Endothelial cell (in vitro differentiated cells): ENCODE measurements at regions not wholly inside any gene's neighbourhood (a gene's known extent, or its start where the extent isn't known, plus 50 kb on each side); places are given as distances from the start of the nearest gene placed in this dataset.

Experiments
- DNase-seq: peaks from one replicate; pipeline ENCODE4 v3.0.0; 2021; ENCODE audit warnings: low spot score
- H3K27ac Mint-ChIP-seq: one replicate; pipeline ENCODE4 v1.8.0; 2021; ENCODE audit warnings: mixed read lengths, inconsistent platforms; ENCODE audit not compliant: unreplicated experiment
- H3K27me3 Mint-ChIP-seq: one replicate; pipeline ENCODE4 v1.8.0; 2021; ENCODE audit warnings: mild to moderate bottlenecking, moderate library complexity, mixed read lengths, inconsistent platforms; ENCODE audit not compliant: unreplicated experiment
- H3K36me3 Mint-ChIP-seq: one replicate; pipeline ENCODE4 v1.8.0; 2021; ENCODE audit warnings: mild to moderate bottlenecking, low read depth, mixed read lengths, inconsistent platforms; ENCODE audit not compliant: unreplicated experiment
- H3K4me1 Mint-ChIP-seq: one replicate; pipeline ENCODE4 v1.8.0; 2021; ENCODE audit warnings: mild to moderate bottlenecking, mixed read lengths, inconsistent platforms; ENCODE audit not compliant: unreplicated experiment
- H3K4me3 Mint-ChIP-seq: one replicate; pipeline ENCODE4 v1.8.0; 2021; ENCODE audit warnings: mild to moderate bottlenecking, mixed read lengths, inconsistent platforms; ENCODE audit not compliant: unreplicated experiment
- H3K9me3 Mint-ChIP-seq: one replicate; pipeline ENCODE4 v1.8.0; 2021; ENCODE audit warnings: mixed read lengths, inconsistent platforms; ENCODE audit not compliant: unreplicated experiment
- TF ChIP-seq, protein P1 (sequence below): fragments of 200-600 bp; sonication (generic); IDR thresholded peaks from one replicate; pipeline ENCODE4 v1.5.0; 2021; ENCODE audit warnings: antibody characterized with exemption; ENCODE audit not compliant: unreplicated experiment

DNA sequence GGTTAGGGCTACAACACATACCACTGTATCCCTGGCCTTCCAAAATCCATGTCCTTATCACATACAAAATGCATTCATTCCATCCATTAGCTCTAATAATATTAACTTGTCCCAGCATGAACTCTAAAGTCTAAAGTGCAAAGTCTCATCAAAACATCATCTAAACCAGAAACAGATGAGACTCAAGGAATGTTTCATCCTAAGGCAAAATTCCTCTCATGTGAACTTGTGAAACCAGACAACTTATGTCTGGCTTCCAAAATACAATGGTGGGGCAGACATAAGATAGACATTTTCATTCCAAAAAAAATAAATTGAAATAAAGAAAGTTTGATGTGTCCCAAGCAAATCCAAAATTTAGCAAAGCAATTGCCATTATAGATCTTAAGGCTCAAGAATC is 257.4 kb downstream of the HTR1B start:
- Mint-ChIP-seq H3K27ac (no peak overlapping the region), H3K4me1 (no peaks in the 10 kb centered on the region), H3K27me3 (peaks cover 1% of the 10 kb centered on the region), H3K9me3 (no peaks in the 10 kb centered on the region), H3K36me3 (no peaks in the 10 kb centered on the region), H3K4me3 (no peak overlapping the region)
- no peak for DNase-seq
- TF ChIP-seq, protein P1, sequence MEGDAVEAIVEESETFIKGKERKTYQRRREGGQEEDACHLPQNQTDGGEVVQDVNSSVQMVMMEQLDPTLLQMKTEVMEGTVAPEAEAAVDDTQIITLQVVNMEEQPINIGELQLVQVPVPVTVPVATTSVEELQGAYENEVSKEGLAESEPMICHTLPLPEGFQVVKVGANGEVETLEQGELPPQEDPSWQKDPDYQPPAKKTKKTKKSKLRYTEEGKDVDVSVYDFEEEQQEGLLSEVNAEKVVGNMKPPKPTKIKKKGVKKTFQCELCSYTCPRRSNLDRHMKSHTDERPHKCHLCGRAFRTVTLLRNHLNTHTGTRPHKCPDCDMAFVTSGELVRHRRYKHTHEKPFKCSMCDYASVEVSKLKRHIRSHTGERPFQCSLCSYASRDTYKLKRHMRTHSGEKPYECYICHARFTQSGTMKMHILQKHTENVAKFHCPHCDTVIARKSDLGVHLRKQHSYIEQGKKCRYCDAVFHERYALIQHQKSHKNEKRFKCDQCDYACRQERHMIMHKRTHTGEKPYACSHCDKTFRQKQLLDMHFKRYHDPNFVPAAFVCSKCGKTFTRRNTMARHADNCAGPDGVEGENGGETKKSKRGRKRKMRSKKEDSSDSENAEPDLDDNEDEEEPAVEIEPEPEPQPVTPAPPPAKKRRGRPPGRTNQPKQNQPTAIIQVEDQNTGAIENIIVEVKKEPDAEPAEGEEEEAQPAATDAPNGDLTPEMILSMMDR: no peak

DNA sequence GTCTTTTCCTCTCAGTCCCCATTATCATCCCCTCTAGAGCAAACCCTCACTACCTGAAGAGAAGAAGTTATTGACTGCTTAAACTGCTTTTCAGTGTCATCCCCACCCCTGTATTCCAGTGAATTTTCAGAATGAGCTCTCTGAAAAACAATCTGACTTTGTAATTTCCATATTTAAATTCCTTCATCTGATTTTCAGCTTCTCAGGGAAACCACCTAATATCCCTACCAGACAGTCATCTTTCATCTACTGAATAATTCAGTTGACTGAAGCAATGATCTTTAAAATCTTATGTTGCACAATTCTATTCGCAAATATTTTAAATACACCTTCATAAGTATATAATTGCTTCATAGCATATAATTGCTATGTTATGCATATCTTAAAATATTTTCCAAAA is 258.7 kb downstream of the HTR1B start:
- Mint-ChIP-seq H3K9me3 (no peaks in the 10 kb centered on the region), H3K27ac (no peak overlapping the region), H3K4me3 (no peak overlapping the region), H3K27me3 (peaks cover 1% of the 10 kb centered on the region), H3K4me1 (no peaks in the 10 kb centered on the region), H3K36me3 (no peaks in the 10 kb centered on the region)
- TF ChIP-seq, protein P1: no peak
- no peak for DNase-seq

DNA sequence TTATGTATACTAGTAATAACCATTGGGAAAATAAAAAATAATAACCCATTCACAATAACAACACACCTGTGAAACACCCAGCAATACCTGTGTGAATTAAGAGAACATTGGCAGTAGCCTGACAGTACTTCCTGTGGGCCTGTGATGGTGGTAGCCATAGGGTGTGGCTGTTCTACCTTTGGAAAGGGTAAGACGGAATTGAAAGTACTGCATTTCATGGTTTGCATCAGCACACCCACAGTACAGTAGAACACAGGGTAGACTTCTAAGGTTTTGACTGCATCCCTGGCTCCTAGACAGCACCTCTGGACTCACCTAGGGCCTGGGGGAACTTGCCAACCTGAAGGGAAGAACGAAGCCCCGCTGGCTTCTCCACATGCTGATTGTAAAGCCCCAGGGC is 279.8 kb downstream of the HTR1B start:
- H3K27me3 Mint-ChIP-seq: no peaks in the 10 kb centered on the region

DNA sequence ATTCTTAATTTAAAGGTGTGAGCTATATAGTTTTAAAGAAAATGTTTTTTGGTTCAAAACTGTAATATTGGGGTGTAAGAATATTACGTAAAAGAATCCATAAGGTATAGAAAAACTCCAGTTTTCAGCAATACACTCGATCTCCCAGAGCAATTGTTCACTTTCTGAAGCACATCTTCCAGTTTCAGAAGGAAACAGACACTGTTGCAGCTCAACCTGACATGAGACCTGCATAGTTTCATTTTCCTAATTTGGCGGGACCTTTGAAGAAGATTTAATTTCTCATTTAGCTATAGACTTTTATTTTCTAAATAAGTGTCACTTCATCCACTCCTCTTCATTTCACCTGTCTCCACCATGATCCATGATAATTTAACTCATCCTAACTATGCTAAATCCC is 281.5 kb downstream of the HTR1B start:
- TF ChIP-seq, protein P1: no peak
- H3K4me1 Mint-ChIP-seq: no peaks in the 10 kb centered on the region
- H3K9me3 Mint-ChIP-seq: no peaks in the 10 kb centered on the region
- no peaks in the 10 kb centered on the region for H3K27me3 Mint-ChIP-seq
- H3K36me3 Mint-ChIP-seq: peaks cover 3% of the 10 kb centered on the region
- no peak for DNase-seq
- H3K4me3 Mint-ChIP-seq: no peak overlapping the region
- no peak overlapping the region for H3K27ac Mint-ChIP-seq

More for the DNA sequence above, 279.8 kb downstream of the HTR1B start:
- H3K9me3 Mint-ChIP-seq: no peaks in the 10 kb centered on the region
- H3K27ac Mint-ChIP-seq: no peak overlapping the region
- peaks cover 3% of the 10 kb centered on the region for H3K36me3 Mint-ChIP-seq
- no peak for DNase-seq
- H3K4me1 Mint-ChIP-seq: no peaks in the 10 kb centered on the region
- TF ChIP-seq, protein P1: no peak
- H3K4me3 Mint-ChIP-seq: no peak overlapping the region

DNA sequence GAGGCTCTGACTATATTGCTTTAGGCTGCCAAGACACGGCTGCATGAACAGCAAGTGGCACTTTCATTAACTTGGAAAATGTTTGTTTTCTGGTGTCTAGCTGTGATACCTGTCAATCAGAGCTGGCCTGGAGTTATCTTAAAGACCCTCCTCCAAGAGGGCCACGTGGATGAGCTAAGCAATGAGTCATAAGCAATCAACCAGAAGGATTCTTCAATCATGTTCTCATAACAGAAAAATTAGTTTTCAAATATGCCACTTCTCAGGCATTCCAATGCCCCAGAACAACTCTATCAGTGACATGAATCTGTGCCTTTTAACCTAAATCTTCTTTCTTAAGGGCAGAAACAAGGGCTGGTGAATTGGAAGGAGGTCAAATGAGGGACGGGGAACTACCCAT is 283.0 kb downstream of the HTR1B start:
- H3K9me3 Mint-ChIP-seq: no peaks in the 10 kb centered on the region
- TF ChIP-seq, protein P1: no peak
- no peak for DNase-seq
- H3K4me3 Mint-ChIP-seq: no peak overlapping the region
- H3K27ac Mint-ChIP-seq: no peak overlapping the region
- peaks cover 3% of the 10 kb centered on the region for H3K36me3 Mint-ChIP-seq
- no peaks in the 10 kb centered on the region for H3K4me1 Mint-ChIP-seq
- H3K27me3 Mint-ChIP-seq: no peaks in the 10 kb centered on the region
